Fibroblast of lung (primary cell): ENCODE measurements at regions not wholly inside any gene's neighbourhood (a gene's known extent, or its start where the extent isn't known, plus 50 kb on each side); places are given as distances from the start of the nearest gene placed in this dataset.

Source experiments
- DNase-seq, 2 donors: peaks; one replicate each; pipeline versions ENCODE4 v3.0.0 to v3.0.0-alpha.2; 2010; ENCODE audit warnings: low read depth in 2 of 2
- H2AFZ ChIP-seq: 2 replicates; pipeline ENCODE4 v1.5.1; 2012; ENCODE audit warnings: low read length, control low read depth, inconsistent platforms
- H3K27ac ChIP-seq: 2 replicates; pipeline ENCODE4 v1.5.1; 2011; ENCODE audit warnings: low read length, control low read depth; ENCODE audit not compliant: insufficient read depth
- H3K27me3 ChIP-seq: 2 replicates; pipeline ENCODE4 v1.5.1; 2011; ENCODE audit warnings: mild to moderate bottlenecking, low read length; ENCODE audit not compliant: control insufficient read depth, insufficient read depth
- H3K36me3 ChIP-seq: 2 replicates; pipeline ENCODE4 v1.5.1; 2011; ENCODE audit warnings: low read length; ENCODE audit not compliant: control insufficient read depth, insufficient read depth
- H3K4me1 ChIP-seq: 2 replicates; pipeline ENCODE4 v1.5.1; 2011; ENCODE audit warnings: low read length; ENCODE audit not compliant: control insufficient read depth, insufficient read depth; ENCODE audit errors: extremely low read depth
- H3K4me2 ChIP-seq: 2 replicates; pipeline ENCODE4 v1.5.1; 2011; ENCODE audit warnings: low read length, control low read depth; ENCODE audit not compliant: insufficient read depth; ENCODE audit errors: extremely low read depth
- H3K4me3 ChIP-seq, 4 experiments: fragments of 200-600 bp in 1 of 4; sonication (generic) in 1 of 4; replicated peaks in 1 of 4; 2 replicates each; pipeline ENCODE4 v1.5.1; 2011 to 2016; ENCODE audit warnings: low read length in 4 of 4, low read depth in 3 of 4, mild to moderate bottlenecking in 3 of 4, control low read depth in 2 of 4, inconsistent platforms in 1 of 4, mixed read lengths in 1 of 4; ENCODE audit not compliant: insufficient read depth in 1 of 4; ENCODE audit errors: control extremely low read depth in 1 of 4
- H3K79me2 ChIP-seq: 2 replicates; pipeline ENCODE4 v1.5.1; 2012; ENCODE audit warnings: mild to moderate bottlenecking, low read length, inconsistent platforms; ENCODE audit not compliant: control insufficient read depth, insufficient read depth
- H3K9ac ChIP-seq: 2 replicates; pipeline ENCODE4 v1.5.1; 2011; ENCODE audit warnings: mild to moderate bottlenecking, low read length, control low read depth; ENCODE audit not compliant: insufficient read depth
- H3K9me3 ChIP-seq: 2 replicates; pipeline ENCODE4 v1.5.1; 2012; ENCODE audit warnings: low read depth, low read length; ENCODE audit not compliant: control insufficient read depth, insufficient read depth
- H4K20me1 ChIP-seq: 2 replicates; pipeline ENCODE4 v1.5.1; 2011; ENCODE audit warnings: low read length; ENCODE audit not compliant: control insufficient read depth, insufficient read depth; ENCODE audit errors: extremely low read depth
- CTCF ChIP-seq, 2 donors: IDR thresholded peaks in 1 of 2; conservative IDR thresholded peaks in 1 of 2; 1 replicate in 1 of 2; 2 replicates in 1 of 2; pipeline ENCODE4 v1.5.1; 2011 to 2012; ENCODE audit warnings: low read length in 2 of 2, control low read depth in 1 of 2, inconsistent platforms in 1 of 2, low read depth in 1 of 2, mild to moderate bottlenecking in 1 of 2
- EZH2 ChIP-seq: IDR thresholded peaks from 2 replicates; pipeline ENCODE4 v1.5.1; 2012; ENCODE audit warnings: low read length, control low read depth, mild to moderate bottlenecking; ENCODE audit errors: missing control alignments

GRCh38 chr4:108533876-108534275 is 86.5 kb upstream of the RPL34 start:
- Histone ChIP-seq H4K20me1 (no peaks in the 10 kb centered on the region), H3K36me3 (no peaks in the 10 kb centered on the region), H3K4me1 (no peaks in the 10 kb centered on the region), H3K27me3 (no peaks in the 10 kb centered on the region), H3K9ac (no peak overlapping the region), H3K27ac (no peak overlapping the region), H2AFZ (no peak overlapping the region), H3K9me3 (no peaks in the 10 kb centered on the region), H3K79me2 (no peaks in the 10 kb centered on the region), H3K4me2 (no peak overlapping the region), H3K4me3 (no peak overlapping the region)
- TF ChIP-seq CTCF (conservative IDR thresholded peaks at IDR 0.05 in 1 of 2, IDR thresholded peaks at IDR 0.05 in 1 of 2; ENCODE audit: low read depth in 1 of 2, low read length in 2 of 2) (no peak), EZH2 (no peak)
- no peak for DNase-seq

DNA sequence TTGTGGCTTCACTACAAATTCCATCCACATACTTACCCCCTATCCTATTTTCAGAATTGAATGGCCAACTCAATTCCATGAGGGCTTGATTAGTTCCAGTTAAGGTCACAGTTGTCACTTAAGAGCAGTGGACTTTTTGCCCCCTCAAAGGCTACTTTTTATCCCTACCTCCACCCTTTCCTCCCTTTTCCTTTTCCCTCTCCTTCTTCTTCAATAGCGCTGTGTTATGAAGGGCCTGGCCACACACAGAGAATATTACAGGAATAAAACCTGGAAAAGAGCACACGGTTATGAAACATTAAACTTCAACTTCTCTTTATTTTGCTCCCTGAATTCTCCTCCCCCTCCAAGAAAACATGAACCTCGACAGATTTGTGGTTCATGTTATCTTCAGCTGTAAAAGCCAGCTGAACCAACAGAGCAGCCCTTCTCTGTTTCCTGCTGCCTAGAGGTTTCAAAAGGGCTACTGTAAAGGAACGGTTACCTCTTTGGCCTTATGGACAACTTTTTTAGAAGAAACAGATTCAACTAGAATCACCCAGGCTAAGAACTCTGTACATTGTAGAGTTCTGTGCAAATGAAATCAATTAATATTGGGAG is 87.0 kb upstream of the RPL34 start:
- Histone ChIP-seq H3K79me2 (no peaks in the 10 kb centered on the region), H3K9me3 (no peaks in the 10 kb centered on the region), H3K27ac (no peak overlapping the region), H3K36me3 (no peaks in the 10 kb centered on the region), H3K4me2 (no peak overlapping the region), H2AFZ (no peak overlapping the region), H3K4me1 (no peaks in the 10 kb centered on the region), H3K27me3 (no peaks in the 10 kb centered on the region), H3K4me3 (no peak overlapping the region), H4K20me1 (no peaks in the 10 kb centered on the region), H3K9ac (no peak overlapping the region)
- DNase-seq = peak in 1 of 2 donors; percentile 18
- TF ChIP-seq EZH2 = no peak
- TF ChIP-seq CTCF (conservative IDR thresholded peaks at IDR 0.05 in 1 of 2, IDR thresholded peaks at IDR 0.05 in 1 of 2; ENCODE audit: low read depth in 1 of 2, low read length in 2 of 2) = no peak

DNA sequence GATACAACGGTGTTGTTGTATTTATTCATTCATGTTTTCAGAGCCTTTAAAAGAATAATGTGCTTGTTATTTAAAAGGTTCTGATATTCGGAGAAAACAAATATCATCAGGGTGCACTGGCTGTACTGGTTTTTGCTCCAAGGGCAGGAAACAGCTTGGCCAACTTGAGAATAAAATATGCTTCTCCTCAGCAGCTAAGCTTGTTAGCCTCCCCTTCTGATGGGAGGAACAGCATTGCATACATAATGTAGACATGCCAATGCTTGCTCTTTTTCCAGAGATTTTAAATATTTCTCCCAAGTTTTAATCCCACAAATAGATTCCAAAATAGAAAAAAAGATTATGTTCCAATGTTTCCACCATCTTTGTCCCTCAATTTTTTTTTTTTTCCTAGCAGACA is 87.6 kb upstream of the RPL34 start:
- H3K9me3 ChIP-seq = no peaks in the 10 kb centered on the region
- H3K27ac ChIP-seq = no peak overlapping the region
- H3K27me3 ChIP-seq = no peaks in the 10 kb centered on the region
- H3K79me2 ChIP-seq = no peaks in the 10 kb centered on the region
- no peaks in the 10 kb centered on the region for H3K36me3 ChIP-seq
- no peaks in the 10 kb centered on the region for H4K20me1 ChIP-seq
- no peak overlapping the region for H3K9ac ChIP-seq
- H3K4me3 ChIP-seq = no peak overlapping the region
- no peak overlapping the region for H3K4me2 ChIP-seq
- no peak for TF ChIP-seq CTCF (conservative IDR thresholded peaks at IDR 0.05 in 1 of 2, IDR thresholded peaks at IDR 0.05 in 1 of 2; ENCODE audit: low read depth in 1 of 2, low read length in 2 of 2)
- no peaks in the 10 kb centered on the region for H3K4me1 ChIP-seq
- no peak for DNase-seq
- H2AFZ ChIP-seq = no peak overlapping the region
